GM21515 (cell line): ENCODE measurements at regions not wholly inside any gene's neighbourhood (a gene's known extent, or its start where the extent isn't known, plus 50 kb on each side); places are given as distances from the start of the nearest gene placed in this dataset.

Experiments
- ATAC-seq: cut with Tn5 transposase; IDR thresholded peaks from one replicate; pipeline ENCODE4 v1.9.1; 2021; ENCODE audit not compliant: unreplicated experiment

GRCh38 chr10:58016614-58017013 lies 251.1 kb downstream of the IPMK start:
- ATAC-seq, result no peak

- no peak for ATAC-seq
Observed at GRCh38 chr10:58014436-58014835, 253.3 kb downstream of the IPMK start.

- no peak for ATAC-seq
Observed at GRCh38 chr10:58013406-58013805, 254.3 kb downstream of the IPMK start.

- no peak for ATAC-seq
Observed at GRCh38 chr10:58010073-58010702, 257.5 kb downstream of the IPMK start.

GRCh38 chr10:58003945-58004344 lies 263.7 kb downstream of the IPMK start:
- no peak for ATAC-seq

GRCh38 chr10:58001159-58001558 lies 266.5 kb downstream of the IPMK start:
- ATAC-seq, result no peak

- no peak for ATAC-seq
Observed at GRCh38 chr10:57996536-57996935, 271.2 kb downstream of the IPMK start.

GRCh38 chr10:57993302-57993701 lies 274.4 kb downstream of the IPMK start:
- ATAC-seq, result no peak

- ATAC-seq, result no peak
Observed at GRCh38 chr10:57992321-57993077, 275.2 kb downstream of the IPMK start.

GRCh38 chr10:57988964-57989363 lies 278.7 kb downstream of the IPMK start:
- ATAC-seq, result no peak

GRCh38 chr10:57987055-57987721 lies 280.5 kb downstream of the IPMK start:
- no peak for ATAC-seq

- ATAC-seq, result no peak
Observed at GRCh38 chr10:57986422-57986821, 281.3 kb downstream of the IPMK start.

- ATAC-seq, result no peak
Observed at GRCh38 chr10:57983281-57983791, 284.4 kb downstream of the IPMK start.

GRCh38 chr10:57982091-57982490 lies 285.6 kb downstream of the IPMK start:
- no peak for ATAC-seq

- ATAC-seq, result no peak
Observed at GRCh38 chr10:57979956-57980355, 287.7 kb downstream of the IPMK start.

GRCh38 chr10:57979491-57979890 lies 288.2 kb downstream of the IPMK start:
- ATAC-seq, result no peak

GRCh38 chr10:57977262-57977661 lies 290.4 kb downstream of the IPMK start:
- no peak for ATAC-seq

GRCh38 chr10:57973451-57973850 lies 294.2 kb downstream of the IPMK start:
- no peak for ATAC-seq

- ATAC-seq, result no peak
Observed at GRCh38 chr10:57972783-57973182, 294.9 kb downstream of the IPMK start.

- no peak for ATAC-seq
Observed at GRCh38 chr10:57968328-57969016, 299.2 kb downstream of the IPMK start.

GRCh38 chr10:57964351-57964750 lies 303.3 kb downstream of the IPMK start:
- ATAC-seq, result no peak
